HG03571 (cell line): ENCODE measurements at regions not wholly inside any gene's neighbourhood (a gene's known extent, or its start where the extent isn't known, plus 50 kb on each side); places are given as distances from the start of the nearest gene placed in this dataset.

Experiments used
- ATAC-seq: cut with Tn5 transposase; IDR thresholded peaks from one replicate; pipeline ENCODE4 v1.9.1; 2021; ENCODE audit not compliant: unreplicated experiment

GRCh38 chr4:24637173-24637572, 52.8 kb upstream of the DHX15 start:
- ATAC-seq: no peak

GRCh38 chr4:24638396-24638875, 54.1 kb upstream of the DHX15 start:
- ATAC-seq: no peak

DNA sequence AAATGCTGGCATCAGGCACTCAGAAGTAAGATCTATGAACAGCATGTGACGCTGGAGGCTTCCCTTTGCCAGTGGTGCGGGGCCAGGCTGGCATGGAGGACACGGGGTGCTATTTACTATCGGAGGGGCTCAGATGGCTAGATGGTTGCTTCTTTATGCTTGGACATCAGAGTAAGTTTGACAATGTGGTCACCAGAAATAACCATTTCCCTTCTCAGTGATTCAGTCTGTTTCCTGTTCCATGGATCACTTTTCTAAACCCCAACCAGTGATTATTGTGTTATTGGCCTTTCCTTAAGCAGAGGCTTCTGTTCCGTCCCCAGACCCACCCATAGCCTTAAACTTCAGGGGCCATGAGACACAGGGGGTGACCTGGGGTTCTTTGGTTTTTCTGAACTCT, 55.4 kb upstream of the DHX15 start:
- ATAC-seq: no peak

- no peak for ATAC-seq
Measured at GRCh38 chr4:24640366-24640765, 56.0 kb upstream of the DHX15 start.

GRCh38 chr4:24642981-24643547, 58.7 kb upstream of the DHX15 start:
- no peak for ATAC-seq

GRCh38 chr4:24643774-24644520, 59.6 kb upstream of the DHX15 start:
- ATAC-seq: no peak

DNA sequence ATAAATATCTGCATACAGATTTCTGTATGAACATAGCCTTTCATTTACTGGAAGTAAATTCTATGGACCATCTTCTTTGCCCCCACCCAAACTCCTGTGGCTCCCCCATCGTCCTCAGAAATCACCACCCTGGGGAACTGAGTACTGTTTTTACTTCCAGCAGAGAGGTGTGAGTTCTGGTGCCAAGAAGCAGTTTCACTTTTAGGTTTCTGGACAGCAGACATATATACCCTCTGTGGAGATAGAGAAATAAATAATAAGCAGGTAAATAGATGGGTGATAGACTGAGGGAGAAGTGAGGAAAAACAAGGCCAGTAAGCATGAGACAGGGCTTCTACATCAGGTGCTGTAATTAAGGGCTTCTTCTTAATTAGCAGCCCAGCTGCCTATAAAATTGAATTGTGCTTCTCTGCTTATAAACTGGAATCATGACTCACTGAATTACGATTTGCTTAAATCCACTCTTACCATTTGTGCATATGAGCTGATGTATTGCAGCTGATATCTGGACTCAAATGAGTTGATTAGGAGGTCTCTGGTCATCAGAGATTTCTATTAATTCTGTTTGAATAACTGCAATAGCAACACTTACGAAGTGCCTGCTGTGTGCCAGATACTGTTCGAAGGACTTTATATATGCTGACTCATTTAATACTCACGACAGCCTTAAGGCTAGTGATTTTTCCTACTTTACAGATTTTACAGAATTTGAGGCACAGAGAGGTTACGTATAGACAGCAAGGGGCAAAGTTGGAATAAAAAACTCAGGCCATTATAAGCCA, 60.8 kb upstream of the DHX15 start:
- no peak for ATAC-seq

DNA sequence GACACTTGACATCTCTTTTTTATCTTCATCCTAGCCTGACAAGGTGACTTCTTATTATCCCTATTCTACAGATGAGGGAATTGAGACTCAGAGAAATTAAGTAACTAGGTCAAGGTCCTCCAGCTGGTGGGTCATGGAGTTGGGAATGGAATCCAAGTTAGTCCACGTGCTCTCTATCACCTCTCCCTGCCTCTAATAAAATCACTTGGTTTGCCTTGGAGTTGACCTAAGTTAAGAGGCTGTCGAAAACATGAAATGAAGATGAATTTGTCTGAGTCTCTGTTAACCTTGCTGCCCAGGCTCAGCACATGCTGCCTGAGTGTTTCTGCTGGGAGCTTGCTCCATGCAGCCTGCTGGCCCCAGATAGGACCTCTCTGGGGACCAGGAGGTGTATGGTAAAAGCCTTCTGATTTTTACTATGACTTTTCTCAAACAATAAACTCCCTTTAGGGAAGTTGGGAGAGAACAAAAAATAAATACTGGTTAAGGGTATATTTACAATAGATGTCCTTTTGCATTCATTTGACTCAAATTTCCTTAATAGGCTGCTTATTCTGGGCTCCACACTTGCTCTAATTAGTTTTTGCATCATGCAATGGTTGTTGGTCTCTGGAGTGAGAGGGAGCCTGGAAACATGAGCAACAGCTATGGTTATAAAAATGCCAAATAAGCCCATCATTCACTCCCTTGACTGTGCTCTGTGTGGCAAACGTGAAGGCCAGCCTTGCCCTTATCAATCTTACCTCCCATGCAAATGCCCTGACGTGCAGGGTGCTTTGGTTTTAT, 61.6 kb upstream of the DHX15 start:
- ATAC-seq: no peak

GRCh38 chr4:24646798-24647460, 62.6 kb upstream of the DHX15 start:
- no peak for ATAC-seq

- ATAC-seq: no peak
Measured at GRCh38 chr4:24650849-24651640, 66.7 kb upstream of the DHX15 start.

GRCh38 chr4:24655326-24655725, 71.0 kb upstream of the DHX15 start:
- no peak for ATAC-seq

DNA sequence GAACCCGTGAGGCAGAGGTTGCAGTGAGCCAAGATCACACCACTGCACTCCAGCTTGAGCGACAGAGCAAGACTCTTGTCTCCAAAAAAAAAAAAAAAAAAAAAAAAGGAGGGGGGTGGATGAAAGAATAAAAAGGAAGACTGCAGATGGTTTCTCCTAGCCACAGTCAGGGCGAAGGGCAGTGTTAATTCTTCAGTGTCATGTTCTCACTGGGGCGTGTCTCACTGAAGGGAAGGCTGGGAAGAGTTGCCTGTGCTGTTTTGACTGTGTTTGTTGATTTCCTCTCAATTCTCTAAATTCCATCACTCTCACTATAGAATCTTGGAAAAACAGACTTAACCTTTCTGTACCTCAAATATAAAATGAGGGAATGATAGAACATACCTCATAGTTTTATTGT, 71.6 kb upstream of the DHX15 start:
- no peak for ATAC-seq

GRCh38 chr4:24656906-24657305, 72.6 kb upstream of the DHX15 start:
- no peak for ATAC-seq

DNA sequence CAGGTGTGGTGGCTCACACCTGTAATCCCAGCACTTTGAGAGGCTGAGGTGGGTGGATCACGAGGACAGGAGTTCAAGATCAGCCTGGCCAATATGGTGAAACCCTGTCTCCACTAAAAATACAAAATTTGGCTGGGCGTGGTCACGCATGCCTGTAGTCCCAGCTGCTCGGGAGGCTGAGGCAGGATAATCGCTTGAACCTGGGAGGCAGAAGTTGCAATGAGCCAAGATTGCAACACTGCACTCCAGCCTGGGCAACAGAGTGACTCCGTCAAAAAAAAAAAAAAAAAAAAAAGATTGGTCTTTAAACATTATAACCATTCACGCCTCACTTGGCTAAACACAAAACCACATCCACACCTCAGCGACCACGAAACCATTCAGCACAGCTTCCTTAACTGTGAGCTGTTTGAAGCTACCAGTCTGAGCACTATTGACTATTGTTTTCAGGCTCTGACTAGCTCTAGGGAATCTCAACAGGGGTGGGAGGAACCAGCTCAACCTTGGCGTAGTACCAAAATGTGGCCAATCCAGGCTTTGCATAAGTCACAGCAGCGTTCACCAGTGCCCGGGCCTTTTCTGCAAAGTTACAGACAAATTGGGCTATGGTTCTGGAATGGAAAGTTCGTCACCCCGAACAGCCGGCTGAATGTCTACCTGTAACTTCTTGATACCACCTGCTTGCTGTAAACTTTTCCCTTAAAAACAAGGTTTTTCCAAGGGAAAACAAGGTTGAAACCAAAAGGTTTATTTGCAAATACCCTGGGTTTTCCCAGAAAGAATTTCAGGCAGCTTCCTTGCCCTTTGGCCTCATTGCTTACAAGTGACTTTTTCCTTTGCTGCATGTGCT, 73.6 kb upstream of the DHX15 start:
- peak; percentile 99 for ATAC-seq

- no peak for ATAC-seq
Measured at GRCh38 chr4:24659241-24659961, 75.0 kb upstream of the DHX15 start.

DNA sequence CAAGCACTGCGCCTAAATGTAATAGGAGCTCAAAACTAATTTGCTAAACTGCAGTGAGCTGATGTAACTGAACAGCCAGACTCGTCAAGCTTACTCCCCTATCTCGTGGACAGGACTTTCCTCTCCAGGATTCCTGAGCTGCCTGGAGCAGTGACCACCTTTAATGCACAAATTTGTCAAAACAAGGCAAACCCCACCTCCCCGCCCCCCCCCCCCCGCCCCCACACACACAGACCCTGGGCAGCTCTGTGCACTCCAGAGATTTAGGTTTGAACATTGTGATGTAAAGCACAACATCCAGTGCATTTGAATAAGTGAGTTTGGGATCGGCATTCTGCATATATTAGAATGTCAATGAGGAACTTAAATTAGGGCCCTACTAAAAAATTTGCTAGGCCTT, 77.7 kb upstream of the DHX15 start:
- no peak for ATAC-seq

DNA sequence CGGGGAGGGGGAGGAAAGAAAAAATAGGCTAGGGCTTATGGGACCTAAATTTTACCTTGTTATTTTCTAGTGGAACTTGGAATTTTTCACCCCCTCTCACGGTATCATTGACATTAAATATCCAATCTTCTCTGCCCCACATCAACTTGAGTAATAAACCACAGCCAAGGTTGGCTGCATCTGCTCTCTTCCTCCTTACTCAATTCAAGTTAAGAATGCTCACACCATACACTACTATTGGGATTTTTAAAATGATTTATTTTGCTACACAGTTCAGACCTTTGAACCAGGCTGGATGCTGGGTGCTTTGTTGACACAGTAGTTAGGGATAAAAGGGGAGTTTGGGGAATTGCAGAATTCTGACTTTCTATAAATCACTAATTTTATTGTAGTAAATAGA, 78.2 kb upstream of the DHX15 start:
- no peak for ATAC-seq

GRCh38 chr4:24664956-24665355, 80.6 kb upstream of the DHX15 start:
- no peak for ATAC-seq
